GM10266 (cell line): ENCODE measurements at regions not wholly inside any gene's neighbourhood (a gene's known extent, or its start where the extent isn't known, plus 50 kb on each side); places are given as distances from the start of the nearest gene placed in this dataset.

Experiments used
- DNase-seq: peaks from one replicate; pipeline ENCODE4 v3.0.0; 2012; ENCODE audit errors: extremely low spot score
- CTCF ChIP-seq: IDR thresholded peaks from 2 replicates; pipeline ENCODE4 v1.5.1; 2012; ENCODE audit warnings: mild to moderate bottlenecking, low read depth; ENCODE audit not compliant: control insufficient read depth, insufficient read depth; ENCODE audit errors: missing control alignments

- DNase-seq: no peak
- TF ChIP-seq CTCF: no peak
These were observed 145.5 kb upstream of the PFN2 start for GRCh38 chr3:150116196-150116595.

GRCh38 chr3:150114873-150115540, 144.3 kb upstream of the PFN2 start:
- TF ChIP-seq CTCF: no peak

GRCh38 chr3:150114273-150114672, 143.6 kb upstream of the PFN2 start:
- TF ChIP-seq CTCF: no peak
- DNase-seq: no peak

More at GRCh38 chr3:150114873-150115540, 144.3 kb upstream of the PFN2 start:
- DNase-seq: peak; percentile 43

GRCh38 chr3:150110097-150110496, 139.4 kb upstream of the PFN2 start:
- no peak for DNase-seq
- no peak for TF ChIP-seq CTCF

GRCh38 chr3:150107429-150108175, 136.9 kb upstream of the PFN2 start:
- TF ChIP-seq CTCF: no peak
- DNase-seq: no peak

- no peak for DNase-seq
- TF ChIP-seq CTCF: no peak
These were observed 136.2 kb upstream of the PFN2 start for GRCh38 chr3:150106740-150107428.
